Keratinocyte (primary cell): ENCODE measurements at regions not wholly inside any gene's neighbourhood (a gene's known extent, or its start where the extent isn't known, plus 50 kb on each side); places are given as distances from the start of the nearest gene placed in this dataset.

Experiments used
- DNase-seq: peaks from one replicate; pipeline ENCODE4 v3.0.0-alpha.2; 2011; ENCODE audit warnings: low read depth, missing footprints, low spot score
- FAIRE-seq: peaks from 2 replicates; lab custom pipeline; 2011; peaks lifted over from hg19 to GRCh38; lab: Jason Lieb, UNC
- H2AFZ ChIP-seq: 2 replicates; pipeline ENCODE4 v1.6.0; 2012; ENCODE audit warnings: low read length, control low read depth, inconsistent platforms; ENCODE audit not compliant: control insufficient read depth
- H3K27ac ChIP-seq: 2 replicates; pipeline ENCODE4 v1.5.1; 2011; ENCODE audit warnings: low read length; ENCODE audit not compliant: control insufficient read depth, insufficient read depth
- H3K27me3 ChIP-seq: 3 replicates; pipeline ENCODE4 v1.6.0; 2011; ENCODE audit warnings: low read length; ENCODE audit not compliant: control insufficient read depth, insufficient read depth; ENCODE audit errors: extremely low read depth
- H3K36me3 ChIP-seq, 2 experiments: 2 replicates in 1 of 2; 3 replicates in 1 of 2; pipeline ENCODE4 v1.5.1; 2011; ENCODE audit warnings: low read length in 2 of 2, mild to moderate bottlenecking in 1 of 2; ENCODE audit not compliant: control insufficient read depth in 2 of 2, insufficient read depth in 2 of 2; ENCODE audit errors: extremely low read depth in 1 of 2
- H3K4me1 ChIP-seq: 3 replicates; pipeline ENCODE4 v1.5.1; 2011; ENCODE audit warnings: low read length; ENCODE audit not compliant: control insufficient read depth, insufficient read depth; ENCODE audit errors: extremely low read depth
- H3K4me2 ChIP-seq: 3 replicates; pipeline ENCODE4 v1.6.0; 2011; ENCODE audit warnings: low read depth, low read length; ENCODE audit not compliant: control insufficient read depth, insufficient read depth; ENCODE audit errors: extremely low read depth
- H3K4me3 ChIP-seq, 3 experiments: fragments of 200-600 bp in 1 of 3; sonication (generic) in 1 of 3; 2 replicates in 2 of 3; 3 replicates in 1 of 3; pipeline ENCODE4 v1.5.1; 2011 to 2016; ENCODE audit warnings: low read length in 3 of 3, mild to moderate bottlenecking in 3 of 3, control low read depth in 2 of 3, inconsistent platforms in 1 of 3, low read depth in 1 of 3, mixed read lengths in 1 of 3, mixed run types in 1 of 3, moderate library complexity in 1 of 3; ENCODE audit not compliant: control insufficient read depth in 2 of 3, insufficient read depth in 2 of 3; ENCODE audit errors: extremely low read depth in 1 of 3
- H3K79me2 ChIP-seq: 2 replicates; pipeline ENCODE4 v1.6.0; 2012; ENCODE audit warnings: low read length; ENCODE audit not compliant: control insufficient read depth, insufficient read depth
- H3K9ac ChIP-seq: 3 replicates; pipeline ENCODE4 v1.6.0; 2011; ENCODE audit warnings: low read length; ENCODE audit not compliant: control insufficient read depth, insufficient read depth; ENCODE audit errors: extremely low read depth
- H3K9me1 ChIP-seq: 3 replicates; pipeline ENCODE4 v1.6.0; 2011; ENCODE audit warnings: low read length; ENCODE audit not compliant: control insufficient read depth, insufficient read depth; ENCODE audit errors: extremely low read depth
- H3K9me3 ChIP-seq: 2 replicates; pipeline ENCODE4 v1.5.1; 2012; ENCODE audit warnings: low read depth, low read length; ENCODE audit not compliant: control insufficient read depth
- H4K20me1 ChIP-seq: 3 replicates; pipeline ENCODE4 v1.6.0; 2011; ENCODE audit warnings: low read length; ENCODE audit not compliant: control insufficient read depth, insufficient read depth; ENCODE audit errors: extremely low read depth
- EZH2 ChIP-seq: IDR thresholded peaks from one replicate; pipeline ENCODE4 v1.6.1; 2012; ENCODE audit warnings: inconsistent platforms, mild to moderate bottlenecking, low read length, moderate library complexity
- dilution Hi-C: fragments of 300-500 bp; cut with MboI; formaldehyde crosslinking; loops from one replicate; pipeline ENCODE4 v1.7.0; 2020; ENCODE audit warnings: low sequenced_read_pairs; ENCODE audit not compliant: extremely low pct_ligation_motif_present
- TF ChIP-seq, protein P1 (sequence below), 3 experiments: IDR thresholded peaks in 1 of 3; conservative IDR thresholded peaks in 1 of 3; optimal IDR thresholded peaks in 1 of 3; 2 replicates in 2 of 3; 3 replicates in 1 of 3; pipeline versions ENCODE3 to v1.5.1; 2011; ENCODE audit warnings: low read length in 3 of 3, mild to moderate bottlenecking in 3 of 3, moderate library complexity in 2 of 3, control low read depth in 1 of 3, inconsistent platforms in 1 of 3; ENCODE audit not compliant: insufficient read depth in 2 of 3; ENCODE audit errors: extremely low read depth in 1 of 3

DNA sequence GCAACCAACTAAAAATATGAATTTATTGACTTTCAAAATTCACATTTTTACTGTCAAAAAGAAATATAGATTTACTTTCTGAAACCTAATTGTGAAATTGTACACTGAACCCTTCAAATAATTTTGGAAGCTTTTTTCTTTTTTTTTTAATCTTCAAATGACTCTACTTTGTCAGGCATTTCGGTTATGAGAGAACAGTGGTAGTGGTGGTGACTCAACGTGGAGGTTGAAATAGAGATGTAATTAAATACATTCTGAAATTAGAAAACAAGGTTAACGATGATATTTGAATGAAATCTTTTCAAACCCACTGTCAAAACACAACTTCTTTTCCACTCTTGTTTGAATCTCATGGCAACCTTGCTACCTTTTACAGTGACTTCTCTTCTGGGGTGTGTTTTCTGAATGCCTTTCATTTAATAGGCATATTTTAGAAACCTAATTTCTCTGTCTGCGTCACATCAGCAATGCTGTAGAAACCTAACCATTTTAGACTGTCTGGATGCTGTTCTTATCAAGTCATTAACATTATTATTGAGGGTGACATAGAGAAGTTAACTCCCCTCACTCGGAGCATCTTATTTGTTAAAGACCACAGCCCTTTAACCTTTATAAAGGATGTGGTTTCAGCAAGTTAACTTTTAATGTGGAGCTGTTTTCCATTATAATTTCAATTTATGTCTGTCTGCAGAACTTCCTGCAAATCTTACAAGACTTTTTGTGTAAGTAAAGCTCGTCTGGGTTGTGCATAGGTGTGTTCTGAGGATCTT, 136.8 kb downstream of the PCDH7 start:
- Histone ChIP-seq H3K9ac (no peak overlapping the region), H3K27me3 (no peaks in the 10 kb centered on the region), H4K20me1 (no peaks in the 10 kb centered on the region), H3K4me3 (no peak overlapping the region), H3K9me1 (no peaks in the 10 kb centered on the region), H3K9me3 (no peaks in the 10 kb centered on the region), H2AFZ (no peak overlapping the region), H3K4me1 (peaks cover 7% of the 10 kb centered on the region), H3K36me3 (no peaks in the 10 kb centered on the region), H3K79me2 (no peaks in the 10 kb centered on the region), H3K27ac (no peak overlapping the region), H3K4me2 (no peak overlapping the region)
- FAIRE-seq: no peak
- DNase-seq: no peak
- dilution Hi-C loops: no loop called here
- TF ChIP-seq EZH2: no peak
- TF ChIP-seq, protein P1, sequence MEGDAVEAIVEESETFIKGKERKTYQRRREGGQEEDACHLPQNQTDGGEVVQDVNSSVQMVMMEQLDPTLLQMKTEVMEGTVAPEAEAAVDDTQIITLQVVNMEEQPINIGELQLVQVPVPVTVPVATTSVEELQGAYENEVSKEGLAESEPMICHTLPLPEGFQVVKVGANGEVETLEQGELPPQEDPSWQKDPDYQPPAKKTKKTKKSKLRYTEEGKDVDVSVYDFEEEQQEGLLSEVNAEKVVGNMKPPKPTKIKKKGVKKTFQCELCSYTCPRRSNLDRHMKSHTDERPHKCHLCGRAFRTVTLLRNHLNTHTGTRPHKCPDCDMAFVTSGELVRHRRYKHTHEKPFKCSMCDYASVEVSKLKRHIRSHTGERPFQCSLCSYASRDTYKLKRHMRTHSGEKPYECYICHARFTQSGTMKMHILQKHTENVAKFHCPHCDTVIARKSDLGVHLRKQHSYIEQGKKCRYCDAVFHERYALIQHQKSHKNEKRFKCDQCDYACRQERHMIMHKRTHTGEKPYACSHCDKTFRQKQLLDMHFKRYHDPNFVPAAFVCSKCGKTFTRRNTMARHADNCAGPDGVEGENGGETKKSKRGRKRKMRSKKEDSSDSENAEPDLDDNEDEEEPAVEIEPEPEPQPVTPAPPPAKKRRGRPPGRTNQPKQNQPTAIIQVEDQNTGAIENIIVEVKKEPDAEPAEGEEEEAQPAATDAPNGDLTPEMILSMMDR (optimal IDR thresholded peaks at IDR 0.05 in 1 of 3, IDR thresholded peaks at IDR 0.05 in 1 of 3, conservative IDR thresholded peaks at IDR 0.05 in 1 of 3; ENCODE audit: extremely low read depth in 1 of 3, insufficient read depth in 2 of 3, low read length in 3 of 3): no peak

DNA sequence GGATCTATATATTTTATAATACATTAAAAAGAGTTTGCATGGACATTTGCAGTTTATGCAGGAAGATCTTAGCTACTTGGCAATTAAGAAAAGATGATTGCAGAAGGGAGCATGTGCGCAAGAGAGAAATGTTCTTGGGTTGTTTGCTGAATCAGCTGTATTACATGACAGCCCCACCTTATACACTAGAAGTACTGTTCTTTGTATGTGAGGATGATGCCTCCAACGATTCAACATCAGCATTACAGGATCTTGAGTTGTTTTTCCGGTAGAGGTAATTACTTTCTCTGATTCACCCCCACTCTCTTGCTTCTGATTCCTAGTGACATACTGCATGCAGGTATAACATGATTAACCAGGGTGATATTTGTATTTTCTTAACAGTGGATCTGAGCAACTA, 140.8 kb downstream of the PCDH7 start:
- FAIRE-seq (peak; percentile 95), DNase-seq (peak; percentile 42)
- H3K4me1 ChIP-seq: peaks cover 18% of the 10 kb centered on the region
- no peak for TF ChIP-seq EZH2
- TF ChIP-seq, protein P1 (optimal IDR thresholded peaks at IDR 0.05 in 1 of 3, IDR thresholded peaks at IDR 0.05 in 1 of 3, conservative IDR thresholded peaks at IDR 0.05 in 1 of 3; ENCODE audit: extremely low read depth in 1 of 3, insufficient read depth in 2 of 3, low read length in 3 of 3): peak in 2 of 3 experiments; percentile 6 to 38
- no peak overlapping the region for H3K4me3 ChIP-seq
- no peak overlapping the region for H2AFZ ChIP-seq
- no peak overlapping the region for H3K9ac ChIP-seq
- no peaks in the 10 kb centered on the region for H3K9me3 ChIP-seq
- H4K20me1 ChIP-seq: no peaks in the 10 kb centered on the region
- H3K4me2 ChIP-seq: peak overlapping the region; percentile 9
- H3K36me3 ChIP-seq: no peaks in the 10 kb centered on the region
- H3K9me1 ChIP-seq: no peaks in the 10 kb centered on the region
- H3K79me2 ChIP-seq: no peaks in the 10 kb centered on the region
- H3K27me3 ChIP-seq: no peaks in the 10 kb centered on the region
- H3K27ac ChIP-seq: no peak overlapping the region
- dilution Hi-C loops: no loop called here
